ENCODE measurements at regions not wholly inside any gene's neighbourhood (a gene's known extent, or its start where the extent isn't known, plus 50 kb on each side); places are given as distances from the start of the nearest gene placed in this dataset.

DNA sequence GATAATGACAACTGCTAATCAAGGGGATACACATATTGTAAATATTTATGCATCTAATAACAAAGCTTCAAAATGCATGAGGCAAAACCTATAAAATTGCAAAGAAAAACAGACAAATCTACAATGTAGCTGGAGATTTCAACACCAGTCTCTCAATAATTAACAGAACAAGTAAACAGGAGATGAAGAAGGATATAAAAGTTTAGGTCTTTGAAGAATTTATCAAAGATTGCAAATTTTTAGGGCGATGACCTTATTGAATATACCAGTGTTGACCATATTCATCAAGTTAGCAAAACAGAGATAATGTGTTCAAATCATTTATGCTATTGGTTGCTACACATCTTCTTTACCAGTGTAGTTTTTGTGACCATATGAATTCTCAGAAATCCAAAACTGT, 237.8 kb upstream of the SGK1 start:
- TF ChIP-seq, protein P1, sequence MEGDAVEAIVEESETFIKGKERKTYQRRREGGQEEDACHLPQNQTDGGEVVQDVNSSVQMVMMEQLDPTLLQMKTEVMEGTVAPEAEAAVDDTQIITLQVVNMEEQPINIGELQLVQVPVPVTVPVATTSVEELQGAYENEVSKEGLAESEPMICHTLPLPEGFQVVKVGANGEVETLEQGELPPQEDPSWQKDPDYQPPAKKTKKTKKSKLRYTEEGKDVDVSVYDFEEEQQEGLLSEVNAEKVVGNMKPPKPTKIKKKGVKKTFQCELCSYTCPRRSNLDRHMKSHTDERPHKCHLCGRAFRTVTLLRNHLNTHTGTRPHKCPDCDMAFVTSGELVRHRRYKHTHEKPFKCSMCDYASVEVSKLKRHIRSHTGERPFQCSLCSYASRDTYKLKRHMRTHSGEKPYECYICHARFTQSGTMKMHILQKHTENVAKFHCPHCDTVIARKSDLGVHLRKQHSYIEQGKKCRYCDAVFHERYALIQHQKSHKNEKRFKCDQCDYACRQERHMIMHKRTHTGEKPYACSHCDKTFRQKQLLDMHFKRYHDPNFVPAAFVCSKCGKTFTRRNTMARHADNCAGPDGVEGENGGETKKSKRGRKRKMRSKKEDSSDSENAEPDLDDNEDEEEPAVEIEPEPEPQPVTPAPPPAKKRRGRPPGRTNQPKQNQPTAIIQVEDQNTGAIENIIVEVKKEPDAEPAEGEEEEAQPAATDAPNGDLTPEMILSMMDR (IDR thresholded peaks at IDR 0.05; ENCODE audit: low read depth, low read length, poor library complexity, severe bottlenecking), result no peak
- no peak for TF ChIP-seq EZH2phosphoT487 (IDR thresholded peaks at IDR 0.05; ENCODE audit: borderline replicate concordance, low read length)

All from DOHH2 (cell line).